Pulmonary artery endothelial cell (primary cell): ENCODE measurements at regions not wholly inside any gene's neighbourhood (a gene's known extent, or its start where the extent isn't known, plus 50 kb on each side); places are given as distances from the start of the nearest gene placed in this dataset.
"Not testable (repeated sequence)": the region's sequence is repeated elsewhere in the genome, so short reads cannot be mapped to it uniquely, and the experiment has no call there.

ENCODE experiments used
- DNase-seq: peaks from one replicate; pipeline ENCODE4 v3.0.0-alpha.2; 2011; ENCODE audit warnings: low read depth, low spot score

- DNase-seq = no peak
Observed at GRCh38 chr20:50445354-50446151, 64.6 kb upstream of the PTPN1 start.

- peak; percentile 60 for DNase-seq
Observed at GRCh38 chr20:50446351-50447101, 63.7 kb upstream of the PTPN1 start.

- no peak for DNase-seq
Observed at GRCh38 chr20:50447102-50447804, 62.9 kb upstream of the PTPN1 start.

GRCh38 chr20:50447817-50448216 lies 62.4 kb upstream of the PTPN1 start:
- no peak for DNase-seq

GRCh38 chr20:50448625-50449403 lies 61.4 kb upstream of the PTPN1 start:
- not testable (repeated sequence) for DNase-seq

- no peak for DNase-seq
Observed at GRCh38 chr20:50449738-50450492, 60.3 kb upstream of the PTPN1 start.

GRCh38 chr20:50450493-50450826 lies 59.7 kb upstream of the PTPN1 start:
- DNase-seq = no peak

- no peak for DNase-seq
Observed at GRCh38 chr20:50450881-50451752, 59.1 kb upstream of the PTPN1 start.

GRCh38 chr20:50451792-50452425 lies 58.3 kb upstream of the PTPN1 start:
- not testable (repeated sequence) for DNase-seq

GRCh38 chr20:50453533-50454244 lies 56.5 kb upstream of the PTPN1 start:
- no peak for DNase-seq

- not testable (repeated sequence) for DNase-seq
Observed at GRCh38 chr20:50455245-50455644, 54.9 kb upstream of the PTPN1 start.

GRCh38 chr20:50455656-50456451 lies 54.3 kb upstream of the PTPN1 start:
- no peak for DNase-seq

- no peak for DNase-seq
Observed at GRCh38 chr20:50456452-50457324, 53.5 kb upstream of the PTPN1 start.

GRCh38 chr20:50459124-50459918 lies 50.9 kb upstream of the PTPN1 start:
- no peak for DNase-seq

GRCh38 chr20:50460115-50460607 lies 50.0 kb upstream of the PTPN1 start:
- DNase-seq = no peak
